DOHH2 (cell line): ENCODE measurements at regions not wholly inside any gene's neighbourhood (a gene's known extent, or its start where the extent isn't known, plus 50 kb on each side); places are given as distances from the start of the nearest gene placed in this dataset.

Experiments used
- H3F3A ChIP-seq: fragments of 200-600 bp; sonication (generic), shearing (Covaris generic); 2 replicates; pipeline ENCODE4 v1.6.0; 2016; ENCODE audit warnings: antibody characterized with exemption, mild to moderate bottlenecking; ENCODE audit not compliant: control insufficient read depth, insufficient read depth
- H3K27ac ChIP-seq: fragments of 200-600 bp; sonication (generic); 2 replicates; pipeline ENCODE4 v1.5.1; 2014; ENCODE audit warnings: low read depth, mild to moderate bottlenecking, low read length, moderate library complexity
- H3K27me3 ChIP-seq: fragments of 200-600 bp; sonication (generic); 2 replicates; pipeline ENCODE4 v1.6.1; 2014; ENCODE audit warnings: mild to moderate bottlenecking, low read length, mixed read lengths; ENCODE audit not compliant: control insufficient read depth
- H3K36me3 ChIP-seq: fragments of 200-600 bp; sonication (generic); 2 replicates; pipeline ENCODE4 v1.6.1; 2014; ENCODE audit warnings: mild to moderate bottlenecking, low read length, moderate library complexity, mixed read lengths; ENCODE audit not compliant: control insufficient read depth
- H3K4me1 ChIP-seq: fragments of 200-600 bp; sonication (generic); 2 replicates; pipeline ENCODE4 v1.6.1; 2014; ENCODE audit warnings: mild to moderate bottlenecking, low read length, mixed read lengths; ENCODE audit not compliant: control insufficient read depth
- H3K4me2 ChIP-seq: fragments of 200-600 bp; sonication (generic); 2 replicates; pipeline ENCODE4 v1.6.0; 2014; ENCODE audit warnings: mild to moderate bottlenecking, low read length, moderate library complexity
- H3K4me3 ChIP-seq: fragments of 200-600 bp; sonication (generic); 2 replicates; pipeline ENCODE4 v1.5.1; 2014; ENCODE audit warnings: mild to moderate bottlenecking, low read length, mixed read lengths
- H3K79me2 ChIP-seq: fragments of 200-600 bp; sonication (generic); 2 replicates; pipeline ENCODE4 v1.6.1; 2014; ENCODE audit warnings: mild to moderate bottlenecking, low read length, mixed read lengths; ENCODE audit not compliant: control insufficient read depth
- H3K9me2 ChIP-seq: fragments of 200-600 bp; sonication (generic); replicated peaks from 2 replicates; pipeline ENCODE4 v1.6.1; 2014; ENCODE audit warnings: mild to moderate bottlenecking, low read length, mixed read lengths; ENCODE audit not compliant: control insufficient read depth
- H3K9me3 ChIP-seq: fragments of 200-600 bp; sonication (generic); 2 replicates; pipeline ENCODE4 v1.6.1; 2014; ENCODE audit warnings: antibody characterized with exemption, low read length, mixed read lengths; ENCODE audit not compliant: control insufficient read depth, insufficient read depth
- H4K20me1 ChIP-seq: fragments of 200-600 bp; sonication (generic); 2 replicates; pipeline ENCODE4 v1.6.0; 2014; ENCODE audit warnings: low read depth, mild to moderate bottlenecking, antibody characterized with exemption, low read length, moderate library complexity; ENCODE audit not compliant: control insufficient read depth, insufficient read depth
- EZH2phosphoT487 ChIP-seq: fragments of 200-600 bp; sonication (generic); IDR thresholded peaks from 2 replicates; pipeline ENCODE4 v1.6.1; 2017; ENCODE audit warnings: borderline replicate concordance, mild to moderate bottlenecking, antibody characterized with exemption, low read length, moderate library complexity, mixed read lengths
- TF ChIP-seq, protein P1 (sequence below): fragments of 200-600 bp; sonication (generic); IDR thresholded peaks from one replicate; pipeline ENCODE4 v1.5.1; 2014; ENCODE audit warnings: antibody characterized with exemption, mild to moderate bottlenecking, low read depth, low read length; ENCODE audit not compliant: poor library complexity, severe bottlenecking

DNA sequence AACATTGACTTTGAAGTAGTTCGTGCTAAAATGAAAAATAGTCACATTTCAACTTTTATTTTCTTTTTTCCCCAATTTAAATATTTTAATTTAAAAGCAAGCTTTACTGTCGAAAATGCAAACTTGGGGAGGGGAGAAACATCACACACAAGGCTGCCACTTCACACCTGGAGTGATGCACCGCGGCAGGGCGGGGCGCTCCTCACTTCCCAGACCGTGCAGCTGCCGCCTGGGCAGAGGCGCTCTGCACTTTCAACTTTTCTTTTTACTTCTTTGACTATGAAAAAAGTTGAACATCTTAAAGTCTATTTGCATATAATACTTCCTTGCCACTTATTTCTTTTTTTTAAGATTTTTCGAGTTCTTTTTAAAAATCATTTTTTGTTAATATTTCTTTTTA lies 993.3 kb upstream of the GJE1 start:
- Histone ChIP-seq H3K9me3 (no peaks in the 10 kb centered on the region), H3K4me1 (no peaks in the 10 kb centered on the region; the same call in 1 of the 2 replicates), H4K20me1 (no peaks in the 10 kb centered on the region), H3F3A (no peaks in the 10 kb centered on the region), H3K9me2 (no peaks in the 10 kb centered on the region), H3K27ac (no peak overlapping the region), H3K79me2 (no peaks in the 10 kb centered on the region), H3K4me3 (no peak overlapping the region), H3K27me3 (no peaks in the 10 kb centered on the region), H3K36me3 (no peaks in the 10 kb centered on the region), H3K4me2 (no peak overlapping the region)
- TF ChIP-seq, protein P1, sequence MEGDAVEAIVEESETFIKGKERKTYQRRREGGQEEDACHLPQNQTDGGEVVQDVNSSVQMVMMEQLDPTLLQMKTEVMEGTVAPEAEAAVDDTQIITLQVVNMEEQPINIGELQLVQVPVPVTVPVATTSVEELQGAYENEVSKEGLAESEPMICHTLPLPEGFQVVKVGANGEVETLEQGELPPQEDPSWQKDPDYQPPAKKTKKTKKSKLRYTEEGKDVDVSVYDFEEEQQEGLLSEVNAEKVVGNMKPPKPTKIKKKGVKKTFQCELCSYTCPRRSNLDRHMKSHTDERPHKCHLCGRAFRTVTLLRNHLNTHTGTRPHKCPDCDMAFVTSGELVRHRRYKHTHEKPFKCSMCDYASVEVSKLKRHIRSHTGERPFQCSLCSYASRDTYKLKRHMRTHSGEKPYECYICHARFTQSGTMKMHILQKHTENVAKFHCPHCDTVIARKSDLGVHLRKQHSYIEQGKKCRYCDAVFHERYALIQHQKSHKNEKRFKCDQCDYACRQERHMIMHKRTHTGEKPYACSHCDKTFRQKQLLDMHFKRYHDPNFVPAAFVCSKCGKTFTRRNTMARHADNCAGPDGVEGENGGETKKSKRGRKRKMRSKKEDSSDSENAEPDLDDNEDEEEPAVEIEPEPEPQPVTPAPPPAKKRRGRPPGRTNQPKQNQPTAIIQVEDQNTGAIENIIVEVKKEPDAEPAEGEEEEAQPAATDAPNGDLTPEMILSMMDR: no peak
- TF ChIP-seq EZH2phosphoT487: no peak

GRCh38 chr6:141134723-141135122 lies 998.0 kb upstream of the GJE1 start:
- Histone ChIP-seq H3K27ac (no peak overlapping the region), H3K9me2 (no peaks in the 10 kb centered on the region), H3K9me3 (no peaks in the 10 kb centered on the region), H3K27me3 (no peaks in the 10 kb centered on the region), H3K4me1 (no peaks in the 10 kb centered on the region), H3K4me3 (no peak overlapping the region), H3F3A (no peaks in the 10 kb centered on the region), H3K36me3 (no peaks in the 10 kb centered on the region), H3K4me2 (no peak overlapping the region), H3K79me2 (no peaks in the 10 kb centered on the region), H4K20me1 (no peaks in the 10 kb centered on the region)
- TF ChIP-seq, protein P1: no peak
- no peak for TF ChIP-seq EZH2phosphoT487

DNA sequence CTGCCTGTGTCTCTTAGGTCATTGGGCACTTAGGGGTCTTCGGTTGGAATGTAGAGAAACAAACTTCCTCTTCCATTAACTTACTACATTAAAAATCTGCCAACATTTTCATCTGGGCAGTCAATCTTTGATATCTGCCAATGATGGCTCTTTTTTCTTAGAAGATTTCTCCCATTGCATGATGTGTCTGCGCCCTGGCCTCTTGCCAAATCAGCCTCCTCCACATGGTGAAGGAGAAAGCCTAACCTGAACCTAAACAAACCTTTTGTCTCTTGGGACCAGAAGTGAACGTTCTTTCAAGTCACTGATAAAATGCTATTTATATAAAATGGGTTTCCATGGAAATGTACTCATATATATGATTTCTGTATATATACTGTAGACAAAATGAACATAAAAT lies 998.9 kb upstream of the GJE1 start:
- H3K9me2 ChIP-seq: no peaks in the 10 kb centered on the region
- H3K79me2 ChIP-seq: no peaks in the 10 kb centered on the region
- no peaks in the 10 kb centered on the region for H3K36me3 ChIP-seq
- H3K4me1 ChIP-seq: no peaks in the 10 kb centered on the region
- H3F3A ChIP-seq: no peaks in the 10 kb centered on the region
- no peak overlapping the region for H3K27ac ChIP-seq
- H4K20me1 ChIP-seq: no peaks in the 10 kb centered on the region
- TF ChIP-seq, protein P1: no peak
- no peak for TF ChIP-seq EZH2phosphoT487
- H3K27me3 ChIP-seq: no peaks in the 10 kb centered on the region
- no peak overlapping the region for H3K4me2 ChIP-seq
- H3K4me3 ChIP-seq: no peak overlapping the region
- no peaks in the 10 kb centered on the region for H3K9me3 ChIP-seq

DNA sequence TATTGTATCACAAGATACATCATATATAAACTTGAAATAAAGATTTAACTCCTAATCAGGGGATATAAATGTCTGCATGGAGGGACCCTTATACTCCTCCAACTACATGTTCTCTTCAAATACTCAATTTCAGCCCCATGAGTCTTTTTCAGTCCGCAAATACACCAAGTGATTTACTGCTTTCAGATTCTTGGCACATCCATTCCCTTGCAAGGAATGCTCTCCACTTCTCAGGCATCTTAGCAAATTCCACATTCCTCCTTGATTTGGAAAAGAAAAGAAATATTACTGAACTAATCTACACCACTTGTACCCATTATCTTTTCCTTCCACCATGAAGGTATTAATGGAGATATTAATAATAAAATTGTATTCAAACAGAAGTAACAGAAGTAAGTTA lies 999.4 kb upstream of the GJE1 start:
- H3K27me3 ChIP-seq: no peaks in the 10 kb centered on the region
- no peaks in the 10 kb centered on the region for H3K36me3 ChIP-seq
- TF ChIP-seq, protein P1: no peak
- no peak for TF ChIP-seq EZH2phosphoT487

More for the DNA sequence above, 999.4 kb upstream of the GJE1 start:
- Histone ChIP-seq H3K9me2 (no peaks in the 10 kb centered on the region), H3K4me2 (no peak overlapping the region), H3F3A (no peaks in the 10 kb centered on the region), H3K4me3 (no peak overlapping the region), H4K20me1 (no peaks in the 10 kb centered on the region), H3K79me2 (no peaks in the 10 kb centered on the region), H3K27ac (no peak overlapping the region), H3K9me3 (no peaks in the 10 kb centered on the region), H3K4me1 (no peaks in the 10 kb centered on the region)
